NB4 (cell line): ENCODE measurements at regions not wholly inside any gene's neighbourhood (a gene's known extent, or its start where the extent isn't known, plus 50 kb on each side); places are given as distances from the start of the nearest gene placed in this dataset.

ENCODE experiments used
- DNase-seq: peaks from one replicate; pipeline ENCODE4 v3.0.0; 2010; ENCODE audit warnings: low read depth
- H3K4me3 ChIP-seq: one replicate; pipeline ENCODE4 v1.5.1; 2011; ENCODE audit warnings: mild to moderate bottlenecking, low read depth, low read length, moderate library complexity
- CTCF ChIP-seq: IDR thresholded peaks from one replicate; pipeline ENCODE4 v1.5.1; 2012; ENCODE audit warnings: low read depth, low read length
- MAX ChIP-seq: IDR thresholded peaks from 2 replicates; pipeline ENCODE4 v1.6.1; 2011; ENCODE audit warnings: low read depth, low read length
- MYC ChIP-seq: IDR thresholded peaks from 2 replicates; pipeline ENCODE4 v1.6.1; 2011; ENCODE audit warnings: low read depth, low read length
- POLR2A ChIP-seq: IDR thresholded peaks from 2 replicates; pipeline ENCODE4 v1.6.1; 2011; ENCODE audit warnings: mild to moderate bottlenecking; ENCODE audit not compliant: insufficient read length; ENCODE audit errors: extremely low read depth

- TF ChIP-seq POLR2A (no peak), MYC (no peak), MAX (no peak), CTCF (no peak)
- DNase-seq, result no peak
- H3K4me3 ChIP-seq, result no peak overlapping the region
Measured at GRCh38 chr12:9383585-9383984, 175.4 kb upstream of the PZP start.

- peak; percentile 80 for DNase-seq
- no peak for TF ChIP-seq MAX
- TF ChIP-seq CTCF, result no peak
- no peak overlapping the region for H3K4me3 ChIP-seq
Measured at GRCh38 chr12:9381619-9382018, 173.4 kb upstream of the PZP start.

- DNase-seq, result no peak
- TF ChIP-seq MYC (no peak; the same call in 1 of the 2 replicates), CTCF (no peak), MAX (peak; percentile 36), POLR2A (no peak)
Measured at GRCh38 chr12:9380650-9381049, 172.5 kb upstream of the PZP start.

GRCh38 chr12:9379023-9379742 lies 171.0 kb upstream of the PZP start:
- no peak for DNase-seq
- no peak for TF ChIP-seq MAX
- TF ChIP-seq CTCF, result no peak
- TF ChIP-seq POLR2A, result no peak
- no peak for TF ChIP-seq MYC
- H3K4me3 ChIP-seq, result no peak overlapping the region

More at GRCh38 chr12:9380650-9381049, 172.5 kb upstream of the PZP start:
- no peak overlapping the region for H3K4me3 ChIP-seq

GRCh38 chr12:9378430-9378835 lies 170.2 kb upstream of the PZP start:
- H3K4me3 ChIP-seq, result no peak overlapping the region
- TF ChIP-seq POLR2A (no peak), MAX (no peak), CTCF (peak; percentile 27)
- DNase-seq, result peak; percentile 28
